Astrocyte (in vitro differentiated cells and primary cell): ENCODE measurements at regions not wholly inside any gene's neighbourhood (a gene's known extent, or its start where the extent isn't known, plus 50 kb on each side); places are given as distances from the start of the nearest gene placed in this dataset.

ENCODE experiments used
- DNase-seq: peaks from one replicate; pipeline ENCODE4 v3.0.0-alpha.2; 2010; ENCODE audit warnings: low read depth
- FAIRE-seq: peaks from 2 replicates; lab custom pipeline; 2011; peaks lifted over from hg19 to GRCh38; lab: Jason Lieb, UNC
- H2AFZ ChIP-seq: 2 replicates; pipeline ENCODE4 v1.6.0; 2012; ENCODE audit warnings: low read depth, low read length, inconsistent platforms
- H3K27ac ChIP-seq: 2 replicates; pipeline ENCODE4 v1.5.1; 2011; ENCODE audit warnings: low read depth, low read length, inconsistent platforms
- H3K27me3 ChIP-seq: 2 replicates; pipeline ENCODE4 v1.6.0; 2011; ENCODE audit warnings: low read length, inconsistent platforms; ENCODE audit not compliant: insufficient read depth
- H3K36me3 ChIP-seq: 2 replicates; pipeline ENCODE4 v1.5.1; 2011; ENCODE audit warnings: low read length, inconsistent platforms; ENCODE audit not compliant: insufficient read depth
- H3K4me1 ChIP-seq: 2 replicates; pipeline ENCODE4 v1.5.1; 2011; ENCODE audit warnings: low read length, inconsistent platforms; ENCODE audit not compliant: insufficient read depth
- H3K4me2 ChIP-seq: 2 replicates; pipeline ENCODE4 v1.6.0; 2012; ENCODE audit warnings: low read length, inconsistent platforms
- H3K4me3 ChIP-seq: 2 replicates; pipeline ENCODE4 v1.5.1; 2011; ENCODE audit warnings: low read depth, mild to moderate bottlenecking, low read length, inconsistent platforms; ENCODE audit not compliant: insufficient read depth
- H3K79me2 ChIP-seq: 2 replicates; pipeline ENCODE4 v1.6.0; 2012; ENCODE audit warnings: mild to moderate bottlenecking, low read length, inconsistent platforms; ENCODE audit not compliant: insufficient read depth
- H3K9ac ChIP-seq: 2 replicates; pipeline ENCODE4 v1.6.0; 2012; ENCODE audit warnings: mild to moderate bottlenecking, low read length, inconsistent platforms
- H3K9me3 ChIP-seq: 2 replicates; pipeline ENCODE4 v1.5.1; 2012; ENCODE audit warnings: low read depth, mild to moderate bottlenecking, low read length, inconsistent platforms; ENCODE audit not compliant: insufficient read depth
- H4K20me1 ChIP-seq: 2 replicates; pipeline ENCODE4 v1.6.0; 2012; ENCODE audit warnings: low read length, inconsistent platforms; ENCODE audit not compliant: insufficient read depth
- H3K27ac Mint-ChIP-seq: one replicate; pipeline ENCODE4 v1.8.0; 2021; ENCODE audit warnings: mild to moderate bottlenecking, mixed read lengths; ENCODE audit not compliant: unreplicated experiment
- H3K27me3 Mint-ChIP-seq: one replicate; pipeline ENCODE4 v1.8.0; 2021; ENCODE audit warnings: low read depth, mixed read lengths; ENCODE audit not compliant: unreplicated experiment
- H3K36me3 Mint-ChIP-seq: one replicate; pipeline ENCODE4 v1.8.0; 2021; ENCODE audit warnings: low read depth, mixed read lengths; ENCODE audit not compliant: unreplicated experiment
- H3K4me1 Mint-ChIP-seq: one replicate; pipeline ENCODE4 v1.8.0; 2021; ENCODE audit warnings: low read depth, mixed read lengths; ENCODE audit not compliant: unreplicated experiment
- H3K4me3 Mint-ChIP-seq: one replicate; pipeline ENCODE4 v1.8.0; 2021; ENCODE audit warnings: mild to moderate bottlenecking, moderate library complexity, mixed read lengths; ENCODE audit not compliant: unreplicated experiment
- H3K9me3 Mint-ChIP-seq: one replicate; pipeline ENCODE4 v1.8.0; 2021; ENCODE audit warnings: mild to moderate bottlenecking, mixed read lengths; ENCODE audit not compliant: unreplicated experiment
- CTCF ChIP-seq: IDR thresholded peaks from 2 replicates; pipeline ENCODE4 v1.5.1; 2011; ENCODE audit warnings: low read depth, mild to moderate bottlenecking, inconsistent platforms, low read length, moderate library complexity; ENCODE audit not compliant: insufficient read depth
- EZH2 ChIP-seq: IDR thresholded peaks from 2 replicates; pipeline ENCODE4 v1.6.1; 2012; ENCODE audit warnings: mild to moderate bottlenecking, low read length, inconsistent platforms; ENCODE audit not compliant: insufficient read depth

- H3K79me2 ChIP-seq, result no peaks in the 10 kb centered on the region
- Mint-ChIP-seq H3K4me1 (no peaks in the 10 kb centered on the region), H3K4me3 (no peak overlapping the region), H3K27ac (no peak overlapping the region), H3K9me3 (peaks cover 1% of the 10 kb centered on the region), H3K27me3 (no peaks in the 10 kb centered on the region), H3K36me3 (no peaks in the 10 kb centered on the region)
- no peak overlapping the region for H3K4me2 ChIP-seq
- H3K27ac ChIP-seq, result no peak overlapping the region
- FAIRE-seq, result no peak
- H3K9me3 ChIP-seq, result no peaks in the 10 kb centered on the region
- H3K4me3 ChIP-seq, result no peak overlapping the region
- TF ChIP-seq CTCF, result no peak
- no peak for TF ChIP-seq EZH2
- no peaks in the 10 kb centered on the region for H4K20me1 ChIP-seq
- H3K4me1 ChIP-seq, result no peaks in the 10 kb centered on the region
- H3K9ac ChIP-seq, result no peak overlapping the region
- no peaks in the 10 kb centered on the region for H3K36me3 ChIP-seq
- no peaks in the 10 kb centered on the region for H3K27me3 ChIP-seq
- no peak overlapping the region for H2AFZ ChIP-seq
- no peak for DNase-seq
Observed at GRCh38 chr1:105934806-105935205, 1121.7 kb upstream of the PRMT6 start.

GRCh38 chr1:105964879-105965278 lies 1091.6 kb upstream of the PRMT6 start:
- FAIRE-seq, result no peak
- no peaks in the 10 kb centered on the region for H3K9me3 Mint-ChIP-seq
- H3K27ac Mint-ChIP-seq, result no peak overlapping the region

More at GRCh38 chr1:105964879-105965278, 1091.6 kb upstream of the PRMT6 start:
- Histone ChIP-seq H3K9ac (no peak overlapping the region), H3K36me3 (no peaks in the 10 kb centered on the region), H3K4me2 (no peak overlapping the region), H4K20me1 (no peaks in the 10 kb centered on the region), H3K27ac (no peak overlapping the region), H2AFZ (no peak overlapping the region), H3K79me2 (no peaks in the 10 kb centered on the region), H3K4me3 (no peak overlapping the region), H3K4me1 (no peaks in the 10 kb centered on the region), H3K27me3 (no peaks in the 10 kb centered on the region), H3K9me3 (no peaks in the 10 kb centered on the region)
- no peak for DNase-seq
- Mint-ChIP-seq H3K36me3 (no peaks in the 10 kb centered on the region), H3K4me3 (no peak overlapping the region), H3K4me1 (no peaks in the 10 kb centered on the region), H3K27me3 (no peaks in the 10 kb centered on the region)
- TF ChIP-seq EZH2 (no peak), CTCF (no peak)
